PFSK-1 (cell line): ENCODE measurements at regions not wholly inside any gene's neighbourhood (a gene's known extent, or its start where the extent isn't known, plus 50 kb on each side); places are given as distances from the start of the nearest gene placed in this dataset.

Source experiments
- POLR2AphosphoS5 ChIP-seq: IDR thresholded peaks from 2 replicates; pipeline ENCODE4 v1.6.1; 2012; ENCODE audit warnings: low read depth, mild to moderate bottlenecking, control low read depth, low read length, moderate library complexity
- SIN3A ChIP-seq: IDR thresholded peaks from 2 replicates; pipeline ENCODE4 v1.6.1; 2012; ENCODE audit warnings: mild to moderate bottlenecking, low read length, moderate library complexity, borderline replicate concordance; ENCODE audit not compliant: insufficient read depth
- TAF1 ChIP-seq: IDR thresholded peaks from 2 replicates; pipeline ENCODE4 v1.6.1; 2012; ENCODE audit warnings: low read length, control low read depth, borderline replicate concordance; ENCODE audit not compliant: insufficient read depth
- TF ChIP-seq, protein P1 (sequence below), 2 experiments: IDR thresholded peaks; 2 replicates each; pipeline versions ENCODE4 v1.6.1 to v1.8.0; 2011 to 2012; ENCODE audit warnings: low read depth in 2 of 2, low read length in 2 of 2, control low read depth in 1 of 2, inconsistent platforms in 1 of 2, mild to moderate bottlenecking in 1 of 2, moderate library complexity in 1 of 2; ENCODE audit not compliant: insufficient read depth in 1 of 2

DNA sequence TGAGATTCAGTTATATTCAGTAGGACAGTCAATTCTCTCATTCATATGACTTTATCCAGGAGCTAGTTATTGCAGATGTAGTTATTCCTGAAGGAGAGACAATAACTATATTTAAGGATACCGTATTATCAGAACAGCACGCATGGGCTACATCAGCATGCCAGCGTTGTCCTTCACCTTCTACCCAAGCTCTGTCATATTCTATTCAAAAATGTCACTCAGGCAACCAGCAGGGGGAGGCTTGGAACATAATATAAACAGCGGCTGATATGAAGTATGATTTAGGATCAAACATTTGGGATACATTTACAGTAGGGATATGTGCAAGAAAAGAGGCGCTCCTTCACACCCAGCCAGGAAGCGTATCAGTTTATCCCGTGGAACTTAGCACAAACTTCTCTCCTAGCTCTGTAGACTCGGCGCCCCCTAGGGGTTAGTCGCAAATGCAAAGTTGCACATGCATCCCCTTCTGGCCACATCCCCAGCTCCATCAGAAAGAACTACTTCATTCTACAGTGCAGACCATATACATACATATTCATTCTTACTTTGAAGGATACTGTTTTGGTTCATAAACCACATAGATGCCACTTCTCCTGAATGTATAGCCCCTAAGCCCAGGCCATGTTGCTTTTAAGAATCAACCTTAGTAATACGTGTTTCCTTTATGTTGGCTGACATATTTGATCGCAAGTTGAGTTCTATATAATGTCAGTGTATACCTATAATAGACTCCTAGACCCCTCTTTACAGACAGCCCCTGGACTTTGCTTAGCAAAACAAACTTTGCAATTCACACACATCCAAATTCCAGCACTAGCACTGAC lies 759.4 kb downstream of the ADCYAP1 start:
- no peak for TF ChIP-seq POLR2AphosphoS5
- TF ChIP-seq TAF1, result no peak
- TF ChIP-seq, protein P1, sequence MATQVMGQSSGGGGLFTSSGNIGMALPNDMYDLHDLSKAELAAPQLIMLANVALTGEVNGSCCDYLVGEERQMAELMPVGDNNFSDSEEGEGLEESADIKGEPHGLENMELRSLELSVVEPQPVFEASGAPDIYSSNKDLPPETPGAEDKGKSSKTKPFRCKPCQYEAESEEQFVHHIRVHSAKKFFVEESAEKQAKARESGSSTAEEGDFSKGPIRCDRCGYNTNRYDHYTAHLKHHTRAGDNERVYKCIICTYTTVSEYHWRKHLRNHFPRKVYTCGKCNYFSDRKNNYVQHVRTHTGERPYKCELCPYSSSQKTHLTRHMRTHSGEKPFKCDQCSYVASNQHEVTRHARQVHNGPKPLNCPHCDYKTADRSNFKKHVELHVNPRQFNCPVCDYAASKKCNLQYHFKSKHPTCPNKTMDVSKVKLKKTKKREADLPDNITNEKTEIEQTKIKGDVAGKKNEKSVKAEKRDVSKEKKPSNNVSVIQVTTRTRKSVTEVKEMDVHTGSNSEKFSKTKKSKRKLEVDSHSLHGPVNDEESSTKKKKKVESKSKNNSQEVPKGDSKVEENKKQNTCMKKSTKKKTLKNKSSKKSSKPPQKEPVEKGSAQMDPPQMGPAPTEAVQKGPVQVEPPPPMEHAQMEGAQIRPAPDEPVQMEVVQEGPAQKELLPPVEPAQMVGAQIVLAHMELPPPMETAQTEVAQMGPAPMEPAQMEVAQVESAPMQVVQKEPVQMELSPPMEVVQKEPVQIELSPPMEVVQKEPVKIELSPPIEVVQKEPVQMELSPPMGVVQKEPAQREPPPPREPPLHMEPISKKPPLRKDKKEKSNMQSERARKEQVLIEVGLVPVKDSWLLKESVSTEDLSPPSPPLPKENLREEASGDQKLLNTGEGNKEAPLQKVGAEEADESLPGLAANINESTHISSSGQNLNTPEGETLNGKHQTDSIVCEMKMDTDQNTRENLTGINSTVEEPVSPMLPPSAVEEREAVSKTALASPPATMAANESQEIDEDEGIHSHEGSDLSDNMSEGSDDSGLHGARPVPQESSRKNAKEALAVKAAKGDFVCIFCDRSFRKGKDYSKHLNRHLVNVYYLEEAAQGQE (IDR thresholded peaks at IDR 0.05; ENCODE audit: insufficient read depth in 1 of 2, low read depth in 2 of 2, low read length in 2 of 2), result no peak
- TF ChIP-seq SIN3A, result no peak
